CD4-positive, alpha-beta T cell (primary cell): ENCODE measurements at regions not wholly inside any gene's neighbourhood (a gene's known extent, or its start where the extent isn't known, plus 50 kb on each side); places are given as distances from the start of the nearest gene placed in this dataset.

Experiments
- ATAC-seq: fragments of 200-7000 bp; cut with Tn5 transposase; one replicate; pipeline ENCODE4 v1.10.0; 2022; ENCODE audit warnings: mild to moderate bottlenecking; ENCODE audit not compliant: poor library complexity
- CTCF ChIA-PET: fragments of 350-600 bp; sonication (Branson Sonifier 250); formaldehyde crosslinking; loops from one replicate; lab custom pipeline; 2021; ENCODE audit warnings: antibody characterized with exemption, inconsistent platforms; lab: Charles Lee
- POLR2A ChIA-PET: fragments of 350-600 bp; sonication (Branson Sonifier 250); formaldehyde crosslinking; loops from one replicate; lab custom pipeline; 2021; ENCODE audit warnings: antibody characterized with exemption, inconsistent platforms; lab: Charles Lee
- DNase-seq, 14 experiments: peaks; one replicate each; pipeline ENCODE4 v3.0.0-alpha.2; 2013 to 2020; ENCODE audit warnings: mixed read lengths in 2 of 14
- H3K27ac ChIP-seq, 2 donors: one replicate each; pipeline versions ENCODE4 v1.5.1 to v1.7.0; 2013; ENCODE audit warnings: low read length in 2 of 2, low read depth in 1 of 2, mild to moderate bottlenecking in 1 of 2
- H3K27me3 ChIP-seq, 2 experiments: 1 replicate in 1 of 2; 2 replicates in 1 of 2; pipeline versions ENCODE4 v1.6.1 to v1.7.0; 2013; ENCODE audit warnings: low read length in 2 of 2, control low read depth in 1 of 2, mild to moderate bottlenecking in 1 of 2, moderate library complexity in 1 of 2; ENCODE audit not compliant: insufficient read depth in 2 of 2, control insufficient read depth in 1 of 2
- H3K36me3 ChIP-seq: one replicate; pipeline ENCODE4 v1.6.1; 2013; ENCODE audit warnings: low read length, control low read depth; ENCODE audit not compliant: insufficient read depth
- H3K4me1 ChIP-seq: one replicate; pipeline ENCODE4 v1.6.1; 2013; ENCODE audit warnings: low read length, control low read depth; ENCODE audit not compliant: insufficient read depth
- H3K4me3 ChIP-seq: one replicate; pipeline ENCODE4 v1.5.1; 2013; ENCODE audit warnings: mild to moderate bottlenecking, low read length, moderate library complexity
- H3K9me3 ChIP-seq, 2 experiments: 1 replicate in 1 of 2; 2 replicates in 1 of 2; pipeline versions ENCODE4 v1.6.1 to v1.7.0; 2013; ENCODE audit warnings: low read length in 2 of 2, mild to moderate bottlenecking in 2 of 2, control low read depth in 1 of 2, moderate library complexity in 1 of 2; ENCODE audit not compliant: control insufficient read depth in 1 of 2, insufficient read depth in 1 of 2
- H3K27ac Mint-ChIP-seq: one replicate; pipeline ENCODE4 v1.8.0; 2020; ENCODE audit warnings: mixed read lengths
- H3K27me3 Mint-ChIP-seq: one replicate; pipeline ENCODE4 v1.8.0; 2021; ENCODE audit warnings: mixed read lengths
- H3K36me3 Mint-ChIP-seq: one replicate; pipeline ENCODE4 v1.8.0; 2021; ENCODE audit warnings: low read depth, mixed read lengths
- H3K4me1 Mint-ChIP-seq: one replicate; pipeline ENCODE4 v1.8.0; 2021; ENCODE audit warnings: low read depth, mixed read lengths
- H3K4me3 Mint-ChIP-seq: one replicate; pipeline ENCODE4 v1.8.0; 2020; ENCODE audit warnings: mild to moderate bottlenecking, mixed read lengths
- H3K9me3 Mint-ChIP-seq: one replicate; pipeline ENCODE4 v1.8.0; 2020; ENCODE audit warnings: mixed read lengths
- intact Hi-C, 2 experiments: fragments of 100-400 bp; cut with DNase I in 1 of 2; cut with micrococcal nuclease in 1 of 2; formaldehyde crosslinking; loops; one replicate each; pipeline versions ENCODE4 v1.15.1 to v1.9.0; 2023 to 2025; cut with DNase I, micrococcal nuclease
- TF ChIP-seq, protein P1 (sequence below): fragments of 200-600 bp; IDR thresholded peaks from one replicate; pipeline ENCODE4 v1.8.0; 2022; ENCODE audit warnings: antibody characterized with exemption, mild to moderate bottlenecking

DNA sequence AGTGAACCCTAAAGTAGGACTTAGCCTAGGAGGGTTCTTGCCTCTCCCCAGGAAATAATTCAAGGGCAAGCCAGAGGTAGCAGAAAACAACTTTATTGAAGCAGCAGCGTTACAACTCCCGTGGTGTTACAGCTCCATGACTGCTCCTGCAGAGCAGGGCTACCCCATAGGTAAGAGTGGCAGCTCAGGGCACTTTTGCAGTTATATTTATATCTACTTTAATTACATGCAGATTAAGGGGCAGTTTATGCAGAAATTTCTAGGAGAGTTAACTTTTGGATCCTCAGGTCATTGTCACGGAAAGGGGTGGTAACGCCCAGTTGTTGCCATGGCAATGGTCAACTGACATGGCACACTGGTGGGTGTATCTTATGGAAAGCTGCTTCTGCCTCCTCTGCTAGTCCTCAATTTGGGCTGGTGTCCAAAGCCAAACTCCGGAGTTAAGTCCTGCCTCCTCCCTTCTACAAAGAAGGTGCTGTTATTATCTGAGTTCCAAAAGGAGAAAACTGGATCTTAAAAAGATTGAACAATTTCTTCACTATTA, 1413.0 kb downstream of the DSC3 start:
- Histone ChIP-seq H3K36me3 (no peaks in the 10 kb centered on the region), H3K4me1 (no peaks in the 10 kb centered on the region), H3K27me3 (no peaks in the 10 kb centered on the region), H3K27ac (no peak overlapping the region), H3K9me3 (no peaks in the 10 kb centered on the region), H3K4me3 (no peak overlapping the region)
- Mint-ChIP-seq H3K4me1 (no peaks in the 10 kb centered on the region), H3K4me3 (no peak overlapping the region), H3K9me3 (peaks cover 8% of the 10 kb centered on the region), H3K27ac (no peak overlapping the region), H3K36me3 (no peaks in the 10 kb centered on the region), H3K27me3 (no peaks in the 10 kb centered on the region)
- ChIA-PET CTCF (no interaction called here), POLR2A (no interaction called here)
- intact Hi-C loops: loop anchor here in 1 of 2 experiments (10.0 kb wide), 1 partner anchor 75 kb away; no protein-coding TSS in a partner anchor
- ATAC-seq: no peak
- no peak for DNase-seq
- TF ChIP-seq, protein P1, sequence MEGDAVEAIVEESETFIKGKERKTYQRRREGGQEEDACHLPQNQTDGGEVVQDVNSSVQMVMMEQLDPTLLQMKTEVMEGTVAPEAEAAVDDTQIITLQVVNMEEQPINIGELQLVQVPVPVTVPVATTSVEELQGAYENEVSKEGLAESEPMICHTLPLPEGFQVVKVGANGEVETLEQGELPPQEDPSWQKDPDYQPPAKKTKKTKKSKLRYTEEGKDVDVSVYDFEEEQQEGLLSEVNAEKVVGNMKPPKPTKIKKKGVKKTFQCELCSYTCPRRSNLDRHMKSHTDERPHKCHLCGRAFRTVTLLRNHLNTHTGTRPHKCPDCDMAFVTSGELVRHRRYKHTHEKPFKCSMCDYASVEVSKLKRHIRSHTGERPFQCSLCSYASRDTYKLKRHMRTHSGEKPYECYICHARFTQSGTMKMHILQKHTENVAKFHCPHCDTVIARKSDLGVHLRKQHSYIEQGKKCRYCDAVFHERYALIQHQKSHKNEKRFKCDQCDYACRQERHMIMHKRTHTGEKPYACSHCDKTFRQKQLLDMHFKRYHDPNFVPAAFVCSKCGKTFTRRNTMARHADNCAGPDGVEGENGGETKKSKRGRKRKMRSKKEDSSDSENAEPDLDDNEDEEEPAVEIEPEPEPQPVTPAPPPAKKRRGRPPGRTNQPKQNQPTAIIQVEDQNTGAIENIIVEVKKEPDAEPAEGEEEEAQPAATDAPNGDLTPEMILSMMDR: no peak

DNA sequence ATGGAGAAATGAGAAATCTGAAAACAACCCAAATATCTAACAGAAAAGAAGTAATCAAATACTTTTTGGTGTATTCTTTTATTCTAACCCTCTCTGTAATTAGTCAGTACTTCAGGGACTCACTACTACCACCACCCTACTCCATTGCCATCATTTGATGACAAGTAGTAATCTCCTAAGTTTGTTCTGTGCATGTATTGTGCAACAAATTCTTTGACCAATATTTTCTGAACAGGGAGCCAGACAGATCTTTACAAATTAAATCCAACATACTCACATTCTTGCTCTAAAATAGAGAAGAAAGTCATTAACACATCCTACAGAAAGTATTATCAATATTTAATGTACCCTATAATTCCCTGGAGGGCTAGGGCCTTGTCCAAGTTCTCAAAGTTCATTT, 1416.4 kb downstream of the DSC3 start:
- CTCF ChIA-PET: no interaction called here
- peaks cover 8% of the 10 kb centered on the region for H3K9me3 Mint-ChIP-seq
- Histone ChIP-seq H3K4me3 (no peak overlapping the region), H3K27me3 (no peaks in the 10 kb centered on the region), H3K9me3 (no peaks in the 10 kb centered on the region), H3K36me3 (no peaks in the 10 kb centered on the region), H3K27ac (no peak overlapping the region), H3K4me1 (no peaks in the 10 kb centered on the region)
- POLR2A ChIA-PET: no interaction called here
- H3K4me3 Mint-ChIP-seq: no peak overlapping the region
- H3K36me3 Mint-ChIP-seq: no peaks in the 10 kb centered on the region
- ATAC-seq (no peak), DNase-seq (no peak)
- H3K27ac Mint-ChIP-seq: no peak overlapping the region
- intact Hi-C loops: loop anchor here in 1 of 2 experiments (10.0 kb wide), 1 partner anchor 71 kb away; no protein-coding TSS in a partner anchor
- no peaks in the 10 kb centered on the region for H3K27me3 Mint-ChIP-seq
- no peaks in the 10 kb centered on the region for H3K4me1 Mint-ChIP-seq
- TF ChIP-seq, protein P1: no peak

DNA sequence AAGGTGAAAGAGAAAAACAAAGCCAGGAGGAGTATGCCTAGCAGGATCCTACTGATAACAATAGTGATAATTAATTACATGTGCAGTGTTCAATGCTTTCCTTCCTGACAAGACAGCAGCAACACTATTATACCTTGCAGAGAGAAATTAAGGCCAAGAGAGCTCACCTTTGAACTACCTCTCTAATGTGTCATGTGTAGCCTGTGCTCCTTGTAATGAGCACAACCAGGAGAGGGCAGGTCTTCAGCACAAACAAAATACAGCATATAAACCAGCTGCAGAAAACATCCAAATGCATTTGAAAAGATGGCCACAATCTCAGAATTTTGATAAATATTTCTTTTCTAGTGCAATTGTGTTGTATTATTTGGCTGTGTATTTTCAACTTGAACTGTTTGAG, 1425.7 kb downstream of the DSC3 start:
- H3K4me1 Mint-ChIP-seq: no peaks in the 10 kb centered on the region
- no peak for DNase-seq
- TF ChIP-seq, protein P1: no peak

More for the DNA sequence above, 1425.7 kb downstream of the DSC3 start:
- Histone ChIP-seq H3K4me3 (no peak overlapping the region), H3K36me3 (no peaks in the 10 kb centered on the region), H3K27me3 (no peaks in the 10 kb centered on the region), H3K4me1 (no peaks in the 10 kb centered on the region), H3K27ac (no peak overlapping the region), H3K9me3 (peaks cover 0 to 5% of the 10 kb centered on the region in 2 experiments)
- Mint-ChIP-seq H3K36me3 (no peaks in the 10 kb centered on the region), H3K27me3 (no peaks in the 10 kb centered on the region), H3K9me3 (no peaks in the 10 kb centered on the region), H3K4me3 (no peak overlapping the region), H3K27ac (no peak overlapping the region)
- no peak for ATAC-seq
- intact Hi-C loops: no loop called here
- POLR2A ChIA-PET: no interaction called here
- CTCF ChIA-PET: no interaction called here
